Skeletal muscle cell (primary cell): ENCODE measurements at regions not wholly inside any gene's neighbourhood (a gene's known extent, or its start where the extent isn't known, plus 50 kb on each side); places are given as distances from the start of the nearest gene placed in this dataset.

Source experiments
- DNase-seq: peaks from one replicate; pipeline ENCODE4 v3.0.0-alpha.2; 2010; ENCODE audit warnings: low read depth
- H3K4me3 ChIP-seq: 2 replicates; pipeline ENCODE4 v1.5.1; 2011; ENCODE audit warnings: low read depth, mild to moderate bottlenecking, control low read depth, low read length, moderate library complexity

GRCh38 chr15:39495871-39496840 lies 84.7 kb upstream of the THBS1 start:
- no peak for DNase-seq
- H3K4me3 ChIP-seq, result no peak overlapping the region

DNA sequence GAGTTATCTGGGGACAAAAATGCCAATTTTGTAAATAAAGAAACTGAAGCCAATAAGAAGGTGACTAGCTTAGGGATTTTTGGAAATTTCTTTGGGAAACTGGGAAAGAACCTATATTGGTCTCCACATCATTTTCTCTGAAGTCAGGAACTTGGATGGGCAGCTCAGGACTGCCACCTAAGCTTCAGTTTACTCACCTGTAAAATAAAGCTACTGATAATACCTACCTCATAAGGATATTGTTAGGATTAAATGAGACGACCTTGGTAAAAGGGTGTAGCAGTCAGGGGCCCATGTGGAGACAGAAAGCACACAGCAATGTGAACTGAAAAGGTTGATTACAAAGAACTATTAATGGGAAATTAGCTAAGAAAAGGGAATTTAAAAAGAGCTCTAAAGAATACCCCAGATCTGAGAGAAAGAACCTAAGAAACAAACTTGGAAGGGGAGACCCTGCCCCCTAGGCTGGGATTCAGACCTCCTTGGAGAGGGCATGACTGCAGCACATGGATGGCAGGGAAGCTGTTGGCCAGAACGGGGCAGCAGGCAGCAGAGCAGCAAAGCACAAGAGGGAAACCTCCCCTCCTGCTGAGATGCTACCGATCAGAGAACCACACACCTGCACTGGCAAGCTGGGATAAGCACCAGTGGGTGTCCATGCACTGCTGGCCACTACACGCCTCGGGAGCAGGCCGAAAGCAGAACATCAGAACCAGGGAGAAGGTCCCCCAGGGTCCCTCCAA lies 83.7 kb upstream of the THBS1 start:
- H3K4me3 ChIP-seq, result no peak overlapping the region
- no peak for DNase-seq

GRCh38 chr15:39497759-39498565 lies 82.9 kb upstream of the THBS1 start:
- no peak for DNase-seq
- no peak overlapping the region for H3K4me3 ChIP-seq

GRCh38 chr15:39498629-39499028 lies 82.2 kb upstream of the THBS1 start:
- no peak for DNase-seq
- H3K4me3 ChIP-seq, result no peak overlapping the region

- DNase-seq, result no peak
- no peak overlapping the region for H3K4me3 ChIP-seq
These were observed 81.8 kb upstream of the THBS1 start for GRCh38 chr15:39499042-39499441.

DNA sequence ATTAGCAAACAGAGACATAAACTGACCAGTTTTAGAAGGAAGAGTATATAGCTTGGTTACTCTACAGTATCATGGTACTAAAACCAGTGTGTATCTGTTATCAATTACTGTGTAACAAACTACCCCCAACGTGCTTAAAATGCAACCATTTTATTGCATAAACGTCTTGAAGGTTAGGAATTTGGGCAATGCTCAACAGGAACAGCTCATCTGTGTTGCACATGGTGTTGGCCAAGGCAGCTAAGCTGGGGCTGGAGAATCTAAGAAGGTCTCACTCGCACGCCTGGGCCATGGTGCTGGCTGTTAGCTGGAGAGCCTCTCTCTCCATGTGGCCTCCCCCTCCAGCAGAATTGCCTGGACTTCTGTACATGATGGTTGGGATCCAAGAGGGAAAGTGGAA lies 81.2 kb upstream of the THBS1 start:
- no peak overlapping the region for H3K4me3 ChIP-seq
- no peak for DNase-seq

DNA sequence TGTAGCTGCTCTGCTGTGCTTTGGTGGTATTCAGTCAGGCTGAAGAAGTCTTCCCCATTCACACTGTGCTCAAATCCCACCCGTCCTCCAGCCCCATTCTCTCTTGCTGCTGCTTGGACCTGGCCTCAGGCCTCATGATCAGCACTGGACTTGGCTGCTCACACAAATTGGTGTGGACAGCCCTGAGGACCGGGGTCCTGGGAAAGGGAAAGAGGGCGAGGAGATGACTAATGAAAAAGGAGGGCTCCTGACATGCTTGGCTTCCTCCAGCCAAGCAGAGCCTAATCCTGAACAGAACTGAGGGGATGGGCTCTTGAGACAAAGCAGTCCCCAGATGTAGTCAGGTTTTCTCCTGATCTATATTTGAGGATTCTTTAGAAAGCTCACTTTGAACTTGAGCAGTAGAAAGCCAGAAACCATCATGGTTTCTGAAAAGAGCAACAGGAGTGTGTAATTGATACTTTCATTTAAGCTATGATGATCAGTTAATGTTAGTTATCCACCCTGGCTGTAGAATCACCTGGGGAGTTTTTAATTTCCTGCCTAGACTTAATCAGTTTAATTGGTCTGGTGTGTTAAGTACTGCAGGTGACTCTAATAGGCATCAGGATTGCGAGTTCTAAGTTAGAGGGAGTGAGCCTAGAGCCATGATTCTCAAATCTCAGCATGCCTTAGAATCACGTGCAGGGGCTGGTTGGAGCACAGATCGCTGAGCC lies 79.4 kb upstream of the THBS1 start:
- no peak overlapping the region for H3K4me3 ChIP-seq
- no peak for DNase-seq

DNA sequence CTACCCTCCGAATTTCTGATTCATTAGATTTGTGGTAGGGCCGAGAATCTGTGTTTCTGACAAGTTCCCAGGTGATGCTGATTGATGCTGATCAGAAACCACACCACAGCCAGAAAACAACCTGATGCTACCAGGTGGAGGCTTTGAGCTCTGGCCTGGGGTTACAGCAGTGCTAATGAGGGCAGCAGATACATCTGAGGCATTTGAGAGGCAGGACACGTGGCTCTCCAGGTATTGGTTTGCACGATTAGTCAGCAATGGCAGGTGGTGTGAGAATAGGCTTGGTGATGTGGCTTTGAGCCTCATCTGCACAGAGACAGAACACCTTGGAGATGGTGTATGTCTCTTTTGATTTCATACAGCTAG lies 78.8 kb upstream of the THBS1 start:
- no peak overlapping the region for H3K4me3 ChIP-seq
- DNase-seq, result no peak

- no peak for DNase-seq
- H3K4me3 ChIP-seq, result no peak overlapping the region
These were observed 78.2 kb upstream of the THBS1 start for GRCh38 chr15:39502611-39503195.

- H3K4me3 ChIP-seq, result no peak overlapping the region
- DNase-seq, result no peak
These were observed 77.4 kb upstream of the THBS1 start for GRCh38 chr15:39503526-39503925.

GRCh38 chr15:39504808-39505207 lies 76.1 kb upstream of the THBS1 start:
- DNase-seq, result no peak
- H3K4me3 ChIP-seq, result no peak overlapping the region

GRCh38 chr15:39506146-39506545 lies 74.7 kb upstream of the THBS1 start:
- DNase-seq, result no peak
- no peak overlapping the region for H3K4me3 ChIP-seq

GRCh38 chr15:39508536-39508935 lies 72.3 kb upstream of the THBS1 start:
- DNase-seq, result no peak
- H3K4me3 ChIP-seq, result no peak overlapping the region

DNA sequence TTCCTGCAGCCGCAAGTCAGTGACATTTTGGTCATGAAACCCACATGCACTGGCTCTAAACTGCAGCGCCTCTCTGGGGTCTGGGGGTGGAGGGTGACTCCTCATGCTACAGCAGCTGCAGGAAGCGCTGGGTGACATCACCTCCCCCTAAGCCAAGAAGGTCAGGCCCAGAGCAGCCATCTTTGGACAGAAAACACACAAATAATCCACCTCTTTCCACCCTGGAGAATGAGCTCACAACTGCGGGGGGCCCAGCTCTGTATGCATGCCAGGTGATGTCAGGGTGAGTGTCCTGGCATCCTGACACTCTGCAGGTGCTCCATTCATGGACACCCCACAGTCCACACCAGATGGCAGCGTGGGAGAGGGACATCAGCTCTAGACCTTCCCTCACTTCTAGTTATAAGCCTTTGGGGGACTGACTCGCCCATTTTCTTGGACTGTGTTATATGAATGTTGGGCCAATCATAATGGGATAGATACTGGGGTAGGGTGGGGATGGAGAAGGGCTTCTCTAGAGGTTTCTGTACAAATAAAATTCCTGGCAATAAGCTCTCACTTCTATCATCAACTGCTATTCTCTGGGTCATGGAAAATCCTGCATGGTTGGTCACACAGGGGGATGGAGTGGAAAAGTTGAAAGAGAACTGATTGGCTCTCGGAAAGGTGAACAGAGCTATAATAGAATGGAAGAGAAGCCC lies 70.7 kb upstream of the THBS1 start:
- no peak for DNase-seq
- H3K4me3 ChIP-seq, result no peak overlapping the region

GRCh38 chr15:39511000-39511915 lies 69.6 kb upstream of the THBS1 start:
- H3K4me3 ChIP-seq, result no peak overlapping the region
- DNase-seq, result peak; percentile 89

- H3K4me3 ChIP-seq, result no peak overlapping the region
- peak; percentile 92 for DNase-seq
These were observed 69.0 kb upstream of the THBS1 start for GRCh38 chr15:39511916-39512260.

GRCh38 chr15:39512643-39513042 lies 68.2 kb upstream of the THBS1 start:
- no peak for DNase-seq

GRCh38 chr15:39513936-39514335 lies 66.9 kb upstream of the THBS1 start:
- H3K4me3 ChIP-seq, result no peak overlapping the region
- no peak for DNase-seq

More at GRCh38 chr15:39512643-39513042, 68.2 kb upstream of the THBS1 start:
- H3K4me3 ChIP-seq, result no peak overlapping the region
